ENCODE measurements at regions not wholly inside any gene's neighbourhood (a gene's known extent, or its start where the extent isn't known, plus 50 kb on each side); places are given as distances from the start of the nearest gene placed in this dataset.

DNA sequence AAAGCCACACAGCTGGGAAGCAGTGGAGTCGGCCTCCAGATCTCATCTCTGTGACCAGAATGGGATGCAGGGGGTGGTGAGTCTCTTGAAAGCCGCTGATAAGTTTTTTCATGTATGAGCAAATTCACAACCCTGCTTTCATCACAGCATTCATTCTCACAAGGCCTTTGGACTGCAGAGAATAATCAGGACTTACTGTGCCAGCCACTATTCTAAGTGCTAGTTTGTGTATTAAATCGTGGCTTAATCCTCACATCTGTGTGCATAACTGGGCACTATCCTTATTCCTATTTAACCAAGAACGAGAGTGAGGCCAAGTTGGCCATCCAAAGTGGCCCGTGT is 64.2 kb upstream of the POLG start:
- TF ChIP-seq, protein P1, sequence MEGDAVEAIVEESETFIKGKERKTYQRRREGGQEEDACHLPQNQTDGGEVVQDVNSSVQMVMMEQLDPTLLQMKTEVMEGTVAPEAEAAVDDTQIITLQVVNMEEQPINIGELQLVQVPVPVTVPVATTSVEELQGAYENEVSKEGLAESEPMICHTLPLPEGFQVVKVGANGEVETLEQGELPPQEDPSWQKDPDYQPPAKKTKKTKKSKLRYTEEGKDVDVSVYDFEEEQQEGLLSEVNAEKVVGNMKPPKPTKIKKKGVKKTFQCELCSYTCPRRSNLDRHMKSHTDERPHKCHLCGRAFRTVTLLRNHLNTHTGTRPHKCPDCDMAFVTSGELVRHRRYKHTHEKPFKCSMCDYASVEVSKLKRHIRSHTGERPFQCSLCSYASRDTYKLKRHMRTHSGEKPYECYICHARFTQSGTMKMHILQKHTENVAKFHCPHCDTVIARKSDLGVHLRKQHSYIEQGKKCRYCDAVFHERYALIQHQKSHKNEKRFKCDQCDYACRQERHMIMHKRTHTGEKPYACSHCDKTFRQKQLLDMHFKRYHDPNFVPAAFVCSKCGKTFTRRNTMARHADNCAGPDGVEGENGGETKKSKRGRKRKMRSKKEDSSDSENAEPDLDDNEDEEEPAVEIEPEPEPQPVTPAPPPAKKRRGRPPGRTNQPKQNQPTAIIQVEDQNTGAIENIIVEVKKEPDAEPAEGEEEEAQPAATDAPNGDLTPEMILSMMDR (IDR thresholded peaks at IDR 0.05; ENCODE audit: extremely low read depth, missing control alignments): no peak
- no peak for DNase-seq (ENCODE audit: low spot score)

DNA sequence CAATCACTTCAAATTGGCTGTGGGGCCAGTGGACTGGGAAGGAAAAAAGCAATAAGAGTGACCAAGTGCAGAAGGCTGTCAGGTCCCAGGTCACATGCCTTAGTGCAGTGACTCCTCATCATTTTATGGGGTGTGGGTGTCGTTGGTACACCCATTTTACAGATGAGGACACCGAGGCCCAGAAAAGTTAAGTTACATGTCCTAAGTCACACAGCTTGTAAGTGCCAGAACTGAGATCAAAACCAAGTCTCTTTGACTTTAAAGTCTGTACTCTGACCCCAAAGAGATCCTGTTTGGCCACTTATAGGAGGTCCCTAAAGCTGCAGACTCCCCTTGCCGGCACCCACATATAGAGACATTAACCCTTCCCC is 63.0 kb upstream of the POLG start:
- TF ChIP-seq, protein P1 (IDR thresholded peaks at IDR 0.05; ENCODE audit: extremely low read depth, missing control alignments): no peak

DNA sequence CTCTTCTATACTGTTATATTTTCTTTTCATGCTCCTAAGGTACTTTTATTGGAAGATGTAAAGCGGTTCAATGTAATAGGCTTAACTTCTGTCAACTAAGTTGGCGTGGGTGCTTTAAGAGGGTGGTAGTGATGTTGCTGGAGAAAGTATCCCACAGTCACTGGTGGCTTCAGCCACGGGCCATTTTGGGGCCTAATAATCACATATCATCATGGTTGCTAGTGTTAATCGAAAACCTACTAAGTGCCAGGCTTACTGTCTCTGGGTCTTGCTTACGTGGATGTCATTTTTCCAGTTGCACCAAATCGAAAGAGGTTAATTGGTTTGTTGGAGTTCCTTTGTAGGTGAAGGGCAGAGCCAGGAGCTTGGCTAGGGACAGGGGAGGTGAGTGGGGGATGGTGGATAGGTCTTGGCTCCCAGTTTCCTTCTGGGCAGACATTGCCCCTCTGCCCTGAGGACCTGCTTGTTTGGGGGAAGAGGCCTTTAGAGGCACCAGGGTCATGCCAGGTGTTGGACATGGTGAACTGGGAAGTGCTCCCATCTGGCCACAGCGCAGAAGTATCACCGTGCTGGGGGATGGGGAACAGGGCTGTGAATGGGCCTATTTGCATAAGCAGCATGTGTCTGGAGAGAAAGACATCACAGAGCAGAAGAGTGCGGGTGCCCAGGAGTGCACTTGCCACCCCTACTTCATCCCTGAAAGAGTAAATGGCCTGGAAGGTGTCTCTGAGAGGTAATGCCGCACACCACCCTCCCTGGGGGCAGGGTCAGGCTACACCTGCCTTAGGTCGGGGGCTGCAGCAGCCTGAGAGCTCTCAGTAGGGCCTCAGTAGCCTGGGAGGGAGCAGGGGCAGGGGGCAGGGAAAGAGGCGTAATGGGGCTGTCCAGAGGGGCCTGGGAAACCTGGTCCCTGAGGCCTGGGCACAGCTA is 62.4 kb upstream of the POLG start:
- DNase-seq (ENCODE audit: low spot score): no peak
- TF ChIP-seq, protein P1 (IDR thresholded peaks at IDR 0.05; ENCODE audit: extremely low read depth, missing control alignments): no peak

More for the DNA sequence above, 63.0 kb upstream of the POLG start:
- DNase-seq (ENCODE audit: low spot score): no peak

DNA sequence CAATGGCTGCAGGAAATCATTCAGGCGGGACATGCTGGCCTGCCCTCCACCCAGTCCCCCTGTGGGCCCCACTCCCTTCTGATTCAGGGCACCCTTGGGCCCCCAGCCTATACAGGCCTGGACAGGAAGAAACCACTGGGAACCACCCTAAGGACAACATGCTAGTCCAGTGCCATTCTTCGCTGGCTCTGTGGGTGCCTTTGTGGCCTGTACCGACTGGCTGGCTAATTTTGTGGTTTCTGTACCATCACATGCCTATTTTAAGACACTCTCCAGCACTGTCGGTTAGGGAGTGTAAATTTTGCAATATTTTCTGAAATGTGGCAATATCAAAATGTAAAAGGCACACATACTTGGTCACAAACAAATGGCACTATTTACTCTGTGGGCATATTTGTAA is 61.4 kb upstream of the POLG start:
- TF ChIP-seq, protein P1 (IDR thresholded peaks at IDR 0.05; ENCODE audit: extremely low read depth, missing control alignments): no peak
- no peak for DNase-seq (ENCODE audit: low spot score)

DNA sequence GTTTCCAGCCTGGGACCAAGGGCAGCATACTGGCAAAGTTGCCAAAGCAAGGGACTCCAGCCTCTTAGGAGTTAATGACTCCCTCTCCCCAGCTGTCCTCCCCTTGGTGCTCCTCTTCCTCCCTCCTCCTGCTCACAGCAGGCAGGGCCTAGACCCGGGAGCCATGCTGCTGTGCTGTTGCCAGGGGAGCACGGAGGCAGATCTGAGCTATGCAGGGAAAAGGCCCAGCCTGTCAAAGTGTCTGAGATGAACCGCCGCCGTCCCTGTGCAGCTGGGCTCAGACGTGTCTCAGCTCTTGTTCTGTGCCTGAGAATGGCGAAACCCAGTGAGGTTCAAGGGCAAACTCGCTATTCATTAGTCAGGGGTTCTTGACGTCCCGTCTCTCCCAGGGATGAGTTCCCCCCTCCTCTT is 60.8 kb upstream of the POLG start:
- DNase-seq (ENCODE audit: low spot score): no peak
- TF ChIP-seq, protein P1 (IDR thresholded peaks at IDR 0.05; ENCODE audit: extremely low read depth, missing control alignments): no peak

DNA sequence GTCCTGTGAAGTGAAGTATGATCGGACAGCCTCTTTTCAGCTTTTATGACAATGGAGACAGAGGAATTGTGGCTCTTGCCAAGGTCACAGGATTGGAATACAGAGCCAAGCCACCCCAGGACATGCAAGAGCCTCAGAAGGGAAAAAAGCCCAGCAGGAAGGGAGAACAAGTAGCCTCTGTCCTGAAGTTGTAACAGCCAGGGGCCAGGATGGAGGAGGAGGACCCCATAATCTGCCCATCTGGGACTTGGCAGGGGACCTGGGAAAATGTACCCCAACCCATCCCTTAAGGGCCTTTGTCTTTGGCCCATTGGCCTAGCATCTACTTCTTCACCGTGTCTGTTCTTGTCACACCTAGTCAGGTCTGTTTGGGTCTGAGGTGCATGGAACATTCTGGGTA is 60.4 kb upstream of the POLG start:
- DNase-seq (ENCODE audit: low spot score): no peak

DNA sequence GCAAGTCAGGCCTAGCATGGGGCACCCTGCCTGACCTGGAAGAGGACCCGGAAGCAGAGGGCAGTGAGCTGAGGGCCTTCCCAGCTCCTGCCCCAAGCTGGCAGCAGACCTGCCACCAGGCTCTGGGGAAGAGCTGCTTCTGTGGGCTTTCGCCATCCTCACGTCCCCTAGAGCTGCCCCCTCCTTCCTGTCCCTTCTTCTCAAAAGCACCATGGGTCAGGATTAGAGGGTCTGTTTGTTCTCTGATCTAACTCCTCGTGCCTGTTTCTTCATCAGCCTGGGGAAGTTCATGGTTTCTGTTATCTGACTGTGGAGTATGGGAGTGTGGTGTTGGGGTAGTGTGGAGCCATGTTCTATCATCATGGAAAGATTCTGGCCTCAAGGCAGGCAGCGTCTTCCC is 58.4 kb upstream of the POLG start:
- TF ChIP-seq, protein P1 (IDR thresholded peaks at IDR 0.05; ENCODE audit: extremely low read depth, missing control alignments): no peak
- DNase-seq (ENCODE audit: low spot score): no peak

More for the DNA sequence above, 60.4 kb upstream of the POLG start:
- TF ChIP-seq, protein P1 (IDR thresholded peaks at IDR 0.05; ENCODE audit: extremely low read depth, missing control alignments): no peak
